Activated CD4-positive, alpha-beta T cell treated with anti-CD3 and anti-CD28 coated beads, Interleukin-2, amount 50 U/mL, for 4 hours (primary cell): ENCODE measurements at regions not wholly inside any gene's neighbourhood (a gene's known extent, or its start where the extent isn't known, plus 50 kb on each side); places are given as distances from the start of the nearest gene placed in this dataset.
A peak's percentile ranks its signal among the peaks of the same experiment; 100 is the strongest.

ENCODE experiments used
- DNase-seq, 2 experiments: peaks; one replicate each; pipeline ENCODE4 v3.0.0-alpha.2; 2020

DNA sequence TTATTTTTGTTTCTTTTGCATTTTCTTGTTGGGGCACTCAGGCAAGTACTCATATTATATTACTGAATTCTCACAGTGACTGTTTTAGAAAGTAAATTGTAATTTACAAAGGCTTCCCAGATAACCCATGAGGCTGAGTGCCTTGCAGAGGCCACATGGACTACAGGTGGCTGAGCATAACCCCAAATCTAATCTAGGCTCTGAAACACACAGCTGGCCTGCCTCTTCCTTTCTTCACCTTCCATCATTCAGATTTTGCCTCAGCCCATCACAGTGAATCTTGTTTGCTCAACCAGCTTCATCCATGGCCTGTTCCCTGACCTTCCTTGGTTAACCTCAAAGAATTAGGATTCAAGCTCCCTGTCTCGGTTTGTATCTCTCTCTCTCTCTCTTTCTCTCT, 78.5 kb upstream of the PRDM11 start:
- DNase-seq = no peak

- no peak for DNase-seq
These were observed 75.2 kb upstream of the PRDM11 start for GRCh38 chr11:45071232-45071631.

GRCh38 chr11:45073685-45074141, 72.7 kb upstream of the PRDM11 start:
- no peak for DNase-seq

DNA sequence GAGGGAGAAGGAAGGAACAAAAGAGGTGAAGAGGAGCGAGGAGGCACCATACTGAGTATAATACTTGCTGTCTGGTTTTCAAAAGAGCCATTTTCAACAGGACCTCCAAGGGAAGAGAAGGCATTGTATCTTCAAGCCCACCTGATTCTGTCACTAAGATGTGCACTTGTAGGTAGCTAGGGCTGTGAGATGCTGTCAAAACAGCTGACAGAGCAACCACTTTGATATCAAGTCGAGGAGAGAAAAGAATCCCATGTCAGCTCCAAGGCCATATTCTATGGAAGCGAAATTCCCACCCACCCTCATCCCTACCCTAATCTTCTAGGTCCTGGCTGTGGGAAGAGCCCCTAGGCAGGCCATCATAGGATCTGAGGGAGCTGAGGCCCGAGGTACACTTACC, 70.9 kb upstream of the PRDM11 start:
- DNase-seq = no peak

- DNase-seq = no peak
These were observed 70.5 kb upstream of the PRDM11 start for GRCh38 chr11:45075952-45076351.

- no peak for DNase-seq
These were observed 69.7 kb upstream of the PRDM11 start for GRCh38 chr11:45076761-45077160.

DNA sequence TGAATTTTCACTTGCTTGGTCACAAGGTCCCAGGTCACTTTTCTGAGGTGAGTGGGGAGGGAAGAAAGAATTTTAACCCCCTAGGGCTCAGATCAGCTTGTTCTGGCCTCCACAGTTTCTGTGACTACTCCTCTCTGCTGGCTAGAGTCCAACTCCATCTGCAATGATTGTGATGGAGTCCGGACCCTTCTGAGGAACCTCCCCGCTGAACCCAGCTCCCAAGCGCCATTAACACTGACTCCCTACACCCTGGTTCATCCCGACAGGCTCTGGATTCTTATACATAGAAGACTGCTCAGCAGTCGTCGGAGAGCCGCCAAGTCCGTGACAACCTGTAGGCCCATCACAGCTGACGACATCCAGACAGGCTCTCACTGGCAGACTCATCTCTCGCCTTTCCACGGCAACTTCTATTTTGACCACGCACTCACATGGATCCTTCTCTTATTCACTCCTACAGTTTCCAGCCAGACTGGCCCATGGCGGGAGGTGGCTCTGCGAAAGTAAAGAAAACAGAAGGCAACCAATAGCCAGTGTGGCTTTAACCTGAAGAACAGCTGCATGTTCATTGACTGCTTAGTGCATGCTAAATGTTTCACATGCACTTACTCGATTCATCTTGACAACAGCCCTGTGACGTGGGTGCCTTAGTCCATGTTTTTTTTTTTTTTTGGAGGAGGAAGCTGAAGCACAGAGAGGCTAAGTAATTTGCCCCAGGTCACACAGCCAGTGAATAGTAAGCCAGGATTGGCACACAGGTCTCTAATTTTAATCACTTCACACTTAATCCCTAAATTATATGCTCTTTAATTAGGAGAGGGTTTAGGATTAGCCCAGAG, 68.0 kb upstream of the PRDM11 start:
- DNase-seq = no peak

DNA sequence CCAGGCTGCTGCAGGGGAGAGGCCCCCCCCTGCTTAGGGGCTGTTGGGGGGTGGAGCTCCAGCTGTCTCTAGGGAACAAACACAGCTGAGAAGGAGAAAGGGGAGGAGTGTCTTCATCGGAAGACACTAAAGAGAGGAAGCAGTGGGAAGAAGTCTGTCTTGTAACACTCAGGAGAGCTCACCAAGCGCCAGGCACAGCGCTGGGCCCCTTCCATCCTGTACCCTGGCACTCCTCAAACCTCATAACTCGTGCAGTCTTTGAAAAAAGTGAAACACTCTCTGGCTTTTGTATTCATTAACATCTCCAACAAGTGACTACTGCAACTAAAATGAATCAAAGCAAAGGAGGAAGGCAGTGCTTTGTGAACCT, 67.4 kb upstream of the PRDM11 start:
- DNase-seq = no peak

DNA sequence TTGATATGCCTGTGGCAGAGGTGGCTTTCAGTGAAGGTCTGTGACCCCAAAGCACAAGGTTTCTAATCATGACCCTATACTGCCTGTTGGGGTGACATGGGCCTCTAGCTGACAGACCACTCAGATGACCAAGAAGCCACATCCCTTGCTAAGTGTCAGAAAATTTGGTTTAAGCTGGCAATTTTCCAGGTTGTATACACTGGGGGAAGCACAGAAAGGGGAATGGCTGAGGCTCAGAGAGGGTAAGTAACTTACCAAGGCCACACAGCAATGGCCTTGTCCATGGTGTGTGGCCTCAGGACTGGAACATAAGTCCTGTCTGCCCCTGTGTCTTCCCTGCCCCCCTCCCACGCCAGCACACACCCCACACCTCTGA, 66.9 kb upstream of the PRDM11 start:
- DNase-seq = no peak

GRCh38 chr11:45079943-45080719, 66.3 kb upstream of the PRDM11 start:
- peak; percentile 26 to 27 for DNase-seq

DNA sequence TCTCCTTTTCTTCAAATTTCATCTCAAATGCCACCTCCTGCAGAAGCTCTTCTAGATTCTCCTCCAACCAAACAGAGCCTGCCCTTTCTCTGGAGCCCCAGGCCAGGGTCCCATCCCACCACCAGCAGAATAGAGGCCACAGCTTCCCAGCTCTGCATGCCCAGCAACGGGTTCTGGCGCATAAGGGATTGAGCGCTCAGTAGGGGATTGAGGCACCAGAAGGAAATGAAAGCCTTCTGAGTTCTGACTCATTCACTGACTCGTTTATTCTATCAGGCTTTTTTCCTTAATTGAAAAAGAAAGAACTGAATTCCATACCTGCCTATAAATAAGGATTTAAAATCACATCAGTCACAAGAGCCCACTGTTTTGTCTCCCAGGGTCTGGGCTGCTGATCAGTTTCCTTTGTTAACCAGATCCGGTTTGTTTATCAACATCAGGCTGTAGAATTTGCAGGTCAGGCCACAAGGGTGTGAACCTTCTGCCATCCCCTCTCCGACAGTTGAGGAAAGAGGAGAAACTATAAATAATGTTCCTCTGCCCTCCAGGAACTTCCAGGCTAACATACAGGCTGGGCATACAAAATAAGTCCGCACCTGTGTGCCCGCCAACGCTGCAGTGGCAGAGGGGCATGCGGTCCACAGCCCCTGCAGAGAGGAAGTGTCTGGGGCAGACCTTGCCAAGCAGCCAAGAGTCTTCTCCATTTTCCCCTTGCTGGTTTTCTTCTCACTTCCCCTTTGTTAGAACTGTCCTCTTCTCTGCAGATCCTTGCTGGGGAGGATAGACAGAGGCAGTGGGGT, 63.5 kb upstream of the PRDM11 start:
- no peak for DNase-seq

- DNase-seq = no peak
These were observed 62.8 kb upstream of the PRDM11 start for GRCh38 chr11:45083544-45084087.

DNA sequence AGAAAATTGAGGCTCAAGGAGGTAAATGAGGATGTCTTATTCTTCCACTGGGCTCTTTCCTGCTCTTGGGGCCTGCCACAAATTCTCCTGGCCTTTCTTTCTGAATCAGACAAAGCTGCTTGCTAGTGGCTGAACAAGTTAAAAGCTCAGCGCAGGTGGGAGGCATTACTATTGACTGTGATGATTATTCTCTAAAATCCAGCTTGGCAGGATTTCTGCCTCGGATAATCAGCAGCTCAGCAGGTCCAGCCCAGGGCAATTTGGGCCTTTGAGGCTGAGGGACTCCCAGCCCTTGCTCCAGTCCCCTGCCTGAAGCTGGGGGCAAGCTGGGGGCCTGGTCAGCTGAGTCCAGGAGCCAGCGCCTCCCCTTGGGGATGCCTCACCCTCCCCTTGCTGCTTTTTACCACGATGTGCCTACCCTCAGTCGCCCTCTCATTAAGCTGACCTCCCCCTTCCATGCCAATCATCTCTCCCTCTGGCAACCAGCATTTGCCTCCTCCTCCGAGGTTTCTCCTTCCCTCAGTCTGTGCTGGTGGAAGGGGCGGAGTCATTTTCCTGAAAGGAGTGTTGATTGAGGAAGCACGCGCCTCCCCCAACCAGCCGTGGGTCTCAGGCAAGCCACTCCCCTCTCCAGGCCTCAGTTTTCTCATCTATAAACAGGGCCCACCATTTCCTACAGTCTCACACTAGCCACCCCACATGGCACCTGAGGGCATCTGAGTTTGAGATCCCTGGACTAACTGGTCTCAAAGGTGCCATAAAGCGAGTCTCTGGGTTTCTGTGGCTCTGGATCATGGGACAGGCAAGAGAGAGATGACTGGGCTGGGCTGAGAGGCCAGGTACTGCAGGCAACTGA, 60.6 kb upstream of the PRDM11 start:
- no peak for DNase-seq

DNA sequence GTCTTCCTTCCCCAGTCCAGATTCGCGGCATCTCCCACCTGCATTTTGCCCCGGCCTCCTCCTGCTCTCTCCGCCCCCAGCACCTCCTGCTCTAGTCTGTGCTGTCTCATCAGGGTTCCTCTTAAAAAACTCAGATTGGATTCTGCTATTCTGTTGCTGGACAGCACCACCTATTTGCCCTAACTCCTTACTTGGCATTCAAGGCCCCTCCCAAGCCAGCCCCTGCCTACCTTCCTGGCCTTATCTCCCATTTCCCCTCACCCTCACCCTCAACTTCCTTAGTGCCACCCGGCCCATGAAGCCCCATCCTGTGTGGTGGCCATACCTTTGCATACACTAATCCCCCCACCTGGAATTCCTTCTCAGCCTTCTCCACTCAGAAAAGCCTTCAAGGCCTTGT, 59.9 kb upstream of the PRDM11 start:
- no peak for DNase-seq

- DNase-seq = no peak
These were observed 59.1 kb upstream of the PRDM11 start for GRCh38 chr11:45087086-45087899.

DNA sequence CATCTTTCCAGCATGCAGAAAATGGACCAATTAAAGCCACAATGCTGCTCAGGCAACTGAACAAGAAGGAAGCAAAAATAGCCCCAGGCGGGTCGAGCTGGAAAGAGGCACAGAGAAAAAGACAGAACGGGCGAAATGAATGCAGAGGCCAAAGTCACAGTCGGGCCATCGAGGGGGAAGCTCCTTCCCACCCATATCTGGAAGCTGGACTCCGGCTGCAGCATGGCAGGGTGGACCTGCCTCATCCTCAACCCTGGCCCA, 58.6 kb upstream of the PRDM11 start:
- no peak for DNase-seq

DNA sequence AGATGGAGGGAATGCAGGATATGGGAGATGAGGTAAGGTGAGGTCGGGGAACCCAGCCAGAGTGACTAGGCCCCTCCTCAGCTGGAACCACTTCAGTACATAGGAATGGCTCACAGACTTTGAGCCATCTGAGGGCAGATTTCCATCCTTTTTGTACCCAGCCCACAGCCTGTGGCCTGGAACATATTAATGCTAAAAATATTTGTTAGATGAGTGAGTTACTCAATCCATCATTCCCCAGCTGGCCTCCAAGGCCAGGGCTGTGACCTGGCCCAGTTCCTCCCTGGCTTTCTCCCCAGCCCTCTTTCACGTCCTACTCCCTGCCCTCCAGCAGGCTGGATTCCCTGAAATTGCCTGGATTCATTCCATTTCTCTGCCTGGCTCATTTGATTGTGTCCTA, 57.2 kb upstream of the PRDM11 start:
- no peak for DNase-seq

GRCh38 chr11:45089676-45090499, 56.6 kb upstream of the PRDM11 start:
- DNase-seq = no peak

GRCh38 chr11:45090607-45091006, 55.8 kb upstream of the PRDM11 start:
- no peak for DNase-seq

DNA sequence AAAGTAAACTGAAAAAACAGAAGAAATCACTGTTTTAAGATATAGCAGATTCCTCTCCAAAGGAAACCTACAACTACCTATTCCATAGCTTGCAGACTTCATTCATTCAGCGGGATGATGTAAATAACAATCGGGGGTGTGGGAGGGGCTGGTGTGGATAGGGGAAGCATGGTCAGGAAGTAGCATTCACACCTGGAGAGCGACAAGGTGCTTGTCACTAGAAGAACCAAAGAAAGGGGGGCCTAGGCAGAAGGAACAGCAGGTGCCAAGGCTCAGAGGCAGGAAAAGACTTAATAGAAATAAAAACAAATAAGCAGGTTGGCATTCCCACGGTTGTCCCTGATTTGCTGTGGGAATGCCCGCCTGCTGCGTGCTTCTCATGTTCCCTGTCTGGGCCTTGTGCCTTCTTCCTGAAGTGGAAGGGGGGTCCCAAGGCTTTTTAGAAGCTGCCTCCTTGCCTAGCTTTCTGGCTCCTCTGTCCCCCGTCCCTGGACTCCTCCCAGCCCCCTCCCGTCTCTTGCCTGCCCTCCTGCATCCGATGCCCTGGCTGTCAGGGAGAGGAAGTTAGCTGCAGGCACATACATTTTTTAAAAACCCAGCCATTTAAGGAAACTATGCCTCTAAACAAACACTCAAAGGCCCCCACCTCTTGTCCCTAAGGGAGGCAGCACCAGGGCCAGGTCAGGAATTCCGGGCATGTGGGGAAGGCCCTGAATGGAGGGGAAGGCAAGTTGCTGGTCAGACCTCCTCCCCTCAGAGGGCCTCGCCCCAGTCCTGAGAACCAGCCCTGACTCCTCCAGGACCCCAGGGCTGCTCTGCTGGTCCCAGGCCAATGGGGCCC, 54.7 kb upstream of the PRDM11 start:
- DNase-seq = no peak
